ENCODE measurements at regions not wholly inside any gene's neighbourhood (a gene's known extent, or its start where the extent isn't known, plus 50 kb on each side); places are given as distances from the start of the nearest gene placed in this dataset.

GRCh38 chr4:59222221-59222620 is 1977.9 kb upstream of the ADGRL3 start:
- TF ChIP-seq SP1 (CRISPR knock-in tag; conservative IDR thresholded peaks at IDR 0.05) (no peak), CTCF (IDR thresholded peaks at IDR 0.05) (no peak), KAT7 (CRISPR knock-in tag; IDR thresholded peaks at IDR 0.05; ENCODE audit: borderline replicate concordance) (no peak), USF1 (CRISPR knock-in tag; IDR thresholded peaks at IDR 0.05) (no peak), NFYB (CRISPR knock-in tag; conservative IDR thresholded peaks at IDR 0.05; ENCODE audit: low read depth) (no peak), ARID4B (CRISPR knock-in tag; IDR thresholded peaks at IDR 0.05; ENCODE audit: borderline replicate concordance) (no peak), PRDM15 (CRISPR knock-in tag; IDR thresholded peaks at IDR 0.05) (no peak), IRF2 (CRISPR knock-in tag; IDR thresholded peaks at IDR 0.05; ENCODE audit: borderline replicate concordance, low read depth) (no peak), TP53 (CRISPR knock-in tag; IDR thresholded peaks at IDR 0.05) (no peak), MAX (CRISPR knock-in tag; IDR thresholded peaks at IDR 0.05) (no peak), ATF2 (CRISPR knock-in tag; IDR thresholded peaks at IDR 0.05; ENCODE audit: borderline replicate concordance, low read depth) (no peak), USF2 (CRISPR knock-in tag; IDR thresholded peaks at IDR 0.05) (no peak)

Measured in WTC11 (cell line).